HK-2 (cell line): ENCODE measurements at regions not wholly inside any gene's neighbourhood (a gene's known extent, or its start where the extent isn't known, plus 50 kb on each side); places are given as distances from the start of the nearest gene placed in this dataset.

Experiments
- DNase-seq: peaks from one replicate; pipeline ENCODE4 v3.0.0-alpha.2; 2018; ENCODE audit not compliant: unreplicated experiment

- no peak for DNase-seq
Measured at GRCh38 chr15:61481886-61482285, 252.8 kb upstream of the RORA start.

- no peak for DNase-seq
Measured at GRCh38 chr15:61480863-61481262, 251.8 kb upstream of the RORA start.

DNA sequence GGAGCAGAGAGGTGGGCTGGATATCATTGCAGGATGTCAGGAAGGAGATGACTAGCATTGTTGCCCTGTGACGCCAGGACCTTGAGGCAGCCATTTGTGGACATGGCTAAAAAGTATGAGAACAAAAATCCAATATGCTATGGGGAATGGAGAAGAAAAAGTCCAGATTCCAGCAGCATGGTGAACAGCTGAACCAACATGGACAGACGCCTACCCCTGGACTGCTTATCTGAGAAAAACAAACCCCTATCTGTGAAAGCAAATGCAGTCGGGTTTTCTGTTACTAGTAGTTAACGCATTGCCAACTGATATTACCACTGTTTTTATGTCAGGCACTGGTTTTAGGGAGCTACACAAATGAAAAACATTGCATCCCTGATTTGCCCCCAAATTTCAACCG lies 251.2 kb upstream of the RORA start:
- DNase-seq = no peak

DNA sequence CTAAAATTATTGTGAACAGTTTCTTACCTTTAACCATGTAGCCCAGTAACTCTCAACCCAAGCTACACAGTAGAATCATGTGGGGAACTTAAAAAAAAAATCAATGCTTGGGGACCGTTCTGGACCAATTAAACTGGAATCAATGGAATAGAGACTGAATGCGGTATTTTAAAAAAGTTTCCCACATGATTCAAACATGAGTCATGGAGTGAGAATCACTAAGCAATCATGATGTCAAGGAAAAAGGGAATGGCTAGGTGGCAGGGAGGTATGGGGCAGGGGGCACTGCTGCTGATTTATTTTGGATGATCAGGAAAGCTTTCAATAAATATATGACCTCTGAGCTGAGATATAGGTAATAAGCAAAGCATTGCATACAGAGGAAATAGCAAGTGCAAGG lies 250.5 kb upstream of the RORA start:
- no peak for DNase-seq

- no peak for DNase-seq
Measured at GRCh38 chr15:61476741-61477140, 247.6 kb upstream of the RORA start.

DNA sequence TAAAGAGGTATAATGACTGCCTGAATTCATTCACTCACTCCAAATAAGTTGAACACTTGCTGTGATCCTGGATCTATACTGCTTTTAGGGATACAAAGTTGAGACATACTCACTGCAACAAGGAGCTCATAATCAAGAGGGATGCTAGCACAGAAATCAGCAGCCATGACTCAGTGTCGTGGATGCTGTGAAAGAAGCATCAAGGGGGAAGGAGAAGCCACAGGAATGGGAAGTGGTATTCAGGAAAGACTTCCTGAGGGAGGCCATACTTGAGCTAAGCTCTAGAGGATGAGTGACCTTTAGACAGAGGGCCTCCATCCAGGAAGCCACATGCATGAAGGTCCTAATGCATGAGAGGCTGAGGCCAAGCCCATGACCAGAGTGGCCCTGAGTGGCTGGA lies 245.7 kb upstream of the RORA start:
- DNase-seq = no peak

DNA sequence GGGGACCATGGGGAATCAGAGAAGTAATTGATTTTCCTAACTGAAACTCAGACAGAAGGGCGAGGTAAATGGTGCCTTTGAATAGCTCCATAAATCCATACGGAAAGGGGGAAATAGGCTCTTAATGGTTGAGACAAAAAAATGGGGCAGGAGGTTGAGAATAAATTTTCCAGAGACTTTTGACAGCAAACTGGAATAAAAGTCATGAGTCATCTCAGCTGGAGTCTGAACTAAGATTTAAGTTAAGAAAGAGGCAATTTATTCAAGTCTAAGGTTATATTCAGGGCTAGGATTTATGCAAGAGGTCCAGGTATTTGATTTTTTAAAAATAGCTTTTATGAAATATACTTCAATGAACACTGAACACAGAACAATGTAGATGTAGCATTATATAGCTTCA lies 238.7 kb upstream of the RORA start:
- DNase-seq = no peak

DNA sequence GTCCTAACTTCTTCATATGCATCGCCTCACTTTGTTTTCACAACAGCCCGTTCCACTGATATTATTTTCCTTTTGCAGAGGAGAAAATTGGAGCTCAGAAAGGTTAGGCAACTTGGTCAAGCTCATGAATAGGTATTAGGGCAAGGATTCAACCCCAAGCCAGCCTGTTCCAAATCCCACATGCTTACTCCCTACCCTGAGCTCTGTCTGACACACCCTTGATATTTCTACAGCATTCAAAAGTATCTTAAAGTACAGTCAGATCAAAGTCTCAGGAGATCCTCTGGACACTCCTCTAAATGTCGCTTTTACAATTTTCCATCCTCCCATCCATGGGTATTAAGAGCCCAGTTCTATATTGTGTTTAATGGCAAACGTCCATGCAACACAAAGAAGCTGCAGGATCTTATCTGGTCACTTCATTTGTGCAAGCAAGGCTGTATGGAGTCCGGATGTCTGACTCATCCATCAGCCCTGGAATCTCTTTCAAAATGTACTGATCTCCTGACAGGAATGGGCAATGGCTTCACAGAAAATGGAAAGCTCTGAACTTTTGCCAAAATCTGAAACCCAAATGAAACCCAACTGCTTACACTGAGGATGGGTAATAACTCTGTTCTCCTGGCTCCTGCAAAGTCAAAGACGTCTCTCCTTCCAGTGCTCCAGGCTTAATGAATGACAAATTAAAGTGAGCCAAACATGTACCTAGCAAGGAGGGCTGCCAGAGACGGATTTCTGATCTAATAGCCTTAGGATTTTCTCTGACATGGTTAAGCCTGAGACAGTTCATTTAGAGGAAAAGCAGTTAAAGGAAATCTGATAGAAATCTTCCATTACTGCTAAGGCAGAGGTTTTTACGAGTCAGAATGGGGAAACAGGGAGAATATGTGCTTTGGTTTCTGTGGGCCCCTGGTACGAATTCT lies 230.9 kb upstream of the RORA start:
- DNase-seq = no peak

DNA sequence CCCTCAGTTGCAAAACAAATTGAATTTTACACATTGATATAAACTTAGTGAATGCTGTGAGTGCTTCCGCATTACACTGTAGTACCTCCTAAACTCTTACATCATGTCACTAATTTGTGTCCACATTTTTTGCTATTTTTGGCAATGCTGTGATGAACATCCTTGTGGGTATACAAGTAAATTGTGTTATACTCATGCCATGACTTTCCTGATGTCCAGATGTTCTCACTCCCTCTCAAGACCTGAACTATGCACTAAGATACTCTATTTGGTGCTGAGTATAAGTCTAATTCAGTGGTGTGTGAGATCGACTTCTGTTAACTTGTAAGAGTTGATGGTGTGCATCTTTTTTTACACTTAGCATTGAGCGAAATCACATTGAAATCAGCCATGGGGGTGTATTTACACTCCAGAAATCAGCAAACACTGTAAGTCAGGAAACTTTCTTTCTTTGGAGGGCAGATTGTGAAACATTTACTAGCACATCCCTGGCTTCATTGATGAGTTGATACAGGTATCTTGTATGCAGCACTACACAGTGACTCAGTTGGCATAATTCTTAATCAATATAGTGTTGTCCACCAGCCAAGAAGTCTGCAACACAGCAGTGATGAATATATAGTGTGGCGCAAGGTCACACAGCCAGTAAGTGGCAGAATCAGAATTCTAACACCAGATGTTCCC lies 228.1 kb upstream of the RORA start:
- no peak for DNase-seq

GRCh38 chr15:61449186-61449702 lies 220.1 kb upstream of the RORA start:
- DNase-seq = no peak

GRCh38 chr15:61447981-61448380 lies 218.9 kb upstream of the RORA start:
- DNase-seq = no peak

GRCh38 chr15:61444585-61444984 lies 215.5 kb upstream of the RORA start:
- DNase-seq = no peak

- DNase-seq = no peak
Measured at GRCh38 chr15:61442821-61443220, 213.7 kb upstream of the RORA start.

DNA sequence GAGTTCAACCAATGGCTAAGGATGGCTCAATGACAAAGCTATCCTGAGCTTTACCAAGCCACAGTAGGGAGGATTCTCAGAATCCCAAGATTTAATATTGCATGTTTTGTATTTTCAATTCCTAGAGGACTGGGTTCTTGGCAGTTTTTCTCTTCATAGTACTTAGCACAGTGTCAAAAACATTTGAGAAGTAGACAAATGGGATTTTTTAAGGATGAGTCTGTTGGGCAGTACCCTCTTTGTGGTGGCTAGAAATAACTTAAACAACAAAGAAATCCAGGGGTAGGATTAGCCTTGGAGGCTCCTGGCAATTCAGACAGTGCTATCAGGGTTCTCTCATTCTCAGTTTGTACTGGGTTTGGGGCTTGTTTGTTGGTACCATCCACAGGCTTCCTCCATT lies 212.8 kb upstream of the RORA start:
- no peak for DNase-seq

- DNase-seq = no peak
Measured at GRCh38 chr15:61426466-61426865, 197.4 kb upstream of the RORA start.

GRCh38 chr15:61425934-61426333 lies 196.8 kb upstream of the RORA start:
- DNase-seq = no peak

- no peak for DNase-seq
Measured at GRCh38 chr15:61422773-61423172, 193.7 kb upstream of the RORA start.

- no peak for DNase-seq
Measured at GRCh38 chr15:61421938-61422337, 192.8 kb upstream of the RORA start.

DNA sequence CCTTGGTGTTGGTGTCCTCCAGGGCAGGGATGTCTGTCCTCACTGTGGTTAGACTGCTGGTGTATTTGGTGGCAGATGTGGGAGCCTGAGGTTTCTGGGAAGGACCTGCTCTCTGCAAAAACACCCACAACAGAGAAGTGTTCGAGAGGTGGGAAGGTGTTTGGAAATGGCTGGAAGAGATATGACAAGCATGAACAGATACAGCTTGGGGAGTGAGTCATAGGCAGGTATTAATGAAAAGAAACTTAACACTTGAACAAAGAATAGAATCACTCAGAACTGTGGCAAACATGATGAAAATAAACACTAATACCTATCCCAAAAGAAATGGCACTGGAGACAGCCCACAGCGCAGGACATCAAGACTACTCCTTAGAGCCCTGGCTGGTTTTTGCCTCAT lies 192.4 kb upstream of the RORA start:
- no peak for DNase-seq

GRCh38 chr15:61420546-61420945 lies 191.4 kb upstream of the RORA start:
- no peak for DNase-seq

DNA sequence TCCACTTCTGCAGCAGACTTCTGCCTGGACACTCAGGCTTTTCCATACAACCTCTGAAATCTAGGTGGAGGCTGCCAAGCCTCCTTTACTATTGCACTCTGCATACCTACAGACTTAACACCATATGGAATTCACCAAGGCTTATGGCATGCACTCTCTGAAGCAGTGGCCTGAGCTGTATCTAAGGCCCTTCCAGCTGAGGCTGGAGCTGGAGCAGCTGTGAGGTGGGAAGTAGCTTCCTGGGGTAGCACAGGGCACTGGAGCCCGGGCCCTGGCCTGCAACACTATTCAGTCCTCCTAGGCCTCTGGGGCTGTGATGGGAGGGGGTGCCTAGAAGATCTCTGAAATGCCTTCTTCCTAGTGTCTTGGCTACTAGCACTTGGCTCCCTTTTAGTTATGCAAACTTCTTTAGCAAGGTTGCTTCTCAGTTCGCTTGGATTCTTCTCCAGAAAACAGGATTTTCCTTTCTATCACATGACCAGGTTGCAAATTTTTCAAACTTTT lies 186.6 kb upstream of the RORA start:
- DNase-seq = no peak

- DNase-seq = no peak
Measured at GRCh38 chr15:61411902-61412510, 182.9 kb upstream of the RORA start.
